Fibroblast of skin of right quadriceps (primary cell): ENCODE measurements at regions not wholly inside any gene's neighbourhood (a gene's known extent, or its start where the extent isn't known, plus 50 kb on each side); places are given as distances from the start of the nearest gene placed in this dataset.
"Not testable (repeated sequence)": the region's sequence is repeated elsewhere in the genome, so short reads cannot be mapped to it uniquely, and the experiment has no call there.

Experiments used
- DNase-seq: peaks from one replicate; pipeline ENCODE4 v3.0.0-alpha.2; 2013

- DNase-seq, result no peak
Measured at GRCh38 chr12:78269620-78270019, 438.9 kb downstream of the NAV3 start.

GRCh38 chr12:78271546-78271945, 440.9 kb downstream of the NAV3 start:
- peak; percentile 38 for DNase-seq

- DNase-seq, result no peak
Measured at GRCh38 chr12:78275886-78276285, 445.2 kb downstream of the NAV3 start.

GRCh38 chr12:78278706-78279190, 448.1 kb downstream of the NAV3 start:
- no peak for DNase-seq

- no peak for DNase-seq
Measured at GRCh38 chr12:78279567-78279966, 448.9 kb downstream of the NAV3 start.

- not testable (repeated sequence) for DNase-seq
Measured at GRCh38 chr12:78281102-78281501, 450.4 kb downstream of the NAV3 start.

- no peak for DNase-seq
Measured at GRCh38 chr12:78284417-78284816, 453.7 kb downstream of the NAV3 start.

GRCh38 chr12:78290606-78291345, 460.1 kb downstream of the NAV3 start:
- peak; percentile 96 for DNase-seq

- peak; percentile 53 for DNase-seq
Measured at GRCh38 chr12:78293059-78293686, 462.5 kb downstream of the NAV3 start.

GRCh38 chr12:78301282-78301681, 470.6 kb downstream of the NAV3 start:
- not testable (repeated sequence) for DNase-seq

- DNase-seq, result no peak
Measured at GRCh38 chr12:78305808-78306207, 475.1 kb downstream of the NAV3 start.

GRCh38 chr12:78306236-78306635, 475.5 kb downstream of the NAV3 start:
- no peak for DNase-seq

- DNase-seq, result no peak
Measured at GRCh38 chr12:78308701-78309100, 478.0 kb downstream of the NAV3 start.

GRCh38 chr12:78315028-78315427, 484.3 kb downstream of the NAV3 start:
- no peak for DNase-seq

- DNase-seq, result peak; percentile 5
Measured at GRCh38 chr12:78316136-78316535, 485.4 kb downstream of the NAV3 start.

GRCh38 chr12:78316631-78317468, 486.2 kb downstream of the NAV3 start:
- no peak for DNase-seq

- DNase-seq, result no peak
Measured at GRCh38 chr12:78321696-78322095, 491.0 kb downstream of the NAV3 start.

- no peak for DNase-seq
Measured at GRCh38 chr12:78323226-78323625, 492.5 kb downstream of the NAV3 start.

GRCh38 chr12:78324234-78324633, 493.5 kb downstream of the NAV3 start:
- DNase-seq, result no peak

- DNase-seq, result no peak
Measured at GRCh38 chr12:78328524-78328923, 497.8 kb downstream of the NAV3 start.

- DNase-seq, result no peak
Measured at GRCh38 chr12:78330131-78330530, 499.4 kb downstream of the NAV3 start.

- no peak for DNase-seq
Measured at GRCh38 chr12:78331181-78331580, 500.5 kb downstream of the NAV3 start.

GRCh38 chr12:78331753-78332152, 501.1 kb downstream of the NAV3 start:
- DNase-seq, result no peak
